ENCODE measurements at regions not wholly inside any gene's neighbourhood (a gene's known extent, or its start where the extent isn't known, plus 50 kb on each side); places are given as distances from the start of the nearest gene placed in this dataset.

DNA sequence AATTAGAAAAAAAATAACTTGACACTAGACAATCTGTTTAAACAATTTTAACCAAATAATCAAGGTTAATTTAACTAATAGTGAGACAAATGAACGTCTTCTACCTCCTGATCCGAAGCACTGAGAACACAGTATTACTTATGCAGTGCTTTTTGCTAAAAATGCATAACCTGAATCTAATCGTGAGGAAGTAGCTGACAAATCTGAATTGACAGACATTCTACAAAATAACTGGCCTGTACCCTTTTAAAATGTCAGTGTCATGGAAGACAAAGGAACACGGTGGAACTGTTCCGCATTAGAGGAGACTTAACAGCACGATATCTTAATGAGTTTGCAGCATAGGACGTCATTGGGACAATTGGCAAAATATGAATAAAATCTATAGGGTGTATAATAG, 631.2 kb upstream of the ZFP42 start:
- Histone ChIP-seq H3K27ac (no peak overlapping the region), H3K4me3 (no peak overlapping the region), H3K27me3 (no peaks in the 10 kb centered on the region), H3K36me3 (no peaks in the 10 kb centered on the region), H3K9me3 (no peaks in the 10 kb centered on the region), H3K4me1 (no peaks in the 10 kb centered on the region)
- TF ChIP-seq CTCF (IDR thresholded peaks at IDR 0.05) = no peak
- TF ChIP-seq EP300 (IDR thresholded peaks at IDR 0.05) = no peak
- no peak for TF ChIP-seq POLR2AphosphoS5 (IDR thresholded peaks at IDR 0.05)
- TF ChIP-seq POLR2A (IDR thresholded peaks at IDR 0.05) = no peak
- 89% methylated on average over 7 of the region's 7 CpGs for WGBS
- DNase-seq (ENCODE audit: low spot score in 2 of 2) = no peak

DNA sequence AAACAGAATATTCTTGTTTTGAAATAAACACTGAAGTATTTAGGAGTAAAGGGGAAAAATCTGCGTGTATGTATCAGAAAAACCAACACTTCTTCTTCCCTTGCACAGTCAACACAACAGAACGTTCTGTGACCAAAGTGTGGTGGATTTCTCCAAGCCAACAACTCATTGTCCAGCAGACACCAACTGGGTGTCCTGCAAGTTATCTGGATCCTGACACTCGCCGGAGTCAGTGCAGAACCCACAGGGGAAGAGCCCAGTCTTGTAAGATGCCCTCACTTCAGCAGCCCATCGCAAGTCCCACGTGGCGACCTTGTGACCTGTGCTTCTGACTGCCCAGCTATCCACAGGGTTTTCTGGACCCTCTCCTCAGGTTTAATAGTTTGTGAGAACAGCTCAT, 630.7 kb upstream of the ZFP42 start:
- H3K27me3 ChIP-seq = no peaks in the 10 kb centered on the region
- H3K27ac ChIP-seq = no peak overlapping the region
- H3K4me3 ChIP-seq = no peak overlapping the region
- DNase-seq (ENCODE audit: low spot score in 2 of 2) = no peak
- WGBS = 96% methylated on average over 7 of the region's 7 CpGs
- H3K36me3 ChIP-seq = no peaks in the 10 kb centered on the region
- H3K9me3 ChIP-seq = no peaks in the 10 kb centered on the region
- H3K4me1 ChIP-seq = no peaks in the 10 kb centered on the region
- TF ChIP-seq CTCF (IDR thresholded peaks at IDR 0.05) (no peak), POLR2AphosphoS5 (IDR thresholded peaks at IDR 0.05) (no peak), EP300 (IDR thresholded peaks at IDR 0.05) (no peak)

GRCh38 chr4:187366530-187366929, 629.0 kb upstream of the ZFP42 start:
- TF ChIP-seq EP300 (IDR thresholded peaks at IDR 0.05) (no peak), POLR2AphosphoS5 (IDR thresholded peaks at IDR 0.05) (no peak), POLR2A (IDR thresholded peaks at IDR 0.05) (no peak), CTCF (IDR thresholded peaks at IDR 0.05) (no peak)
- Histone ChIP-seq H3K4me1 (no peaks in the 10 kb centered on the region), H3K4me3 (no peak overlapping the region), H3K9me3 (no peaks in the 10 kb centered on the region), H3K36me3 (no peaks in the 10 kb centered on the region), H3K27ac (no peak overlapping the region), H3K27me3 (no peaks in the 10 kb centered on the region)
- DNase-seq (ENCODE audit: low spot score in 2 of 2) = no peak
- WGBS = 84% methylated on average over 3 of the region's 3 CpGs

DNA sequence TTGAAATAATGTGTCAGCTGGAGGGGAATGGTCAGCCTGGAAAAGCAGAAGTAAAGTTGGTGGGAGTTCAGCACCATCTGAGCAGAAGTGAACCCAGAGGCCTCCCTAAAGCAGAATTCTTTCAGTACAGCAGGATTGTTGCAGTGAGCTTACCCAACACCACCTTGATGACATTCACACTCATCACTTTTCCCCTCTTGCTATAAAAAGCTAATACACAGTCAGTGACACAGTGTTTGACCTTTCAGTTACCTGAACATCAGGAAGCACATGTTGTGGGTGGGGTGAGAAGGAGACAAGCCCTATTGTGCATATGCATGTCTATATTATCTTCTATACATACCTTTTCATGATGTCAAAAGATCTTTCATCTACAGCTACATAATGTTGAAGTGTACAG, 624.7 kb upstream of the ZFP42 start:
- no peak for DNase-seq (ENCODE audit: low spot score in 2 of 2)
- Histone ChIP-seq H3K9me3 (no peaks in the 10 kb centered on the region), H3K4me3 (no peak overlapping the region), H3K4me1 (no peaks in the 10 kb centered on the region), H3K36me3 (no peaks in the 10 kb centered on the region), H3K27ac (no peak overlapping the region), H3K27me3 (no peaks in the 10 kb centered on the region)
- TF ChIP-seq POLR2AphosphoS5 (IDR thresholded peaks at IDR 0.05) (no peak), CTCF (IDR thresholded peaks at IDR 0.05) (no peak)

DNA sequence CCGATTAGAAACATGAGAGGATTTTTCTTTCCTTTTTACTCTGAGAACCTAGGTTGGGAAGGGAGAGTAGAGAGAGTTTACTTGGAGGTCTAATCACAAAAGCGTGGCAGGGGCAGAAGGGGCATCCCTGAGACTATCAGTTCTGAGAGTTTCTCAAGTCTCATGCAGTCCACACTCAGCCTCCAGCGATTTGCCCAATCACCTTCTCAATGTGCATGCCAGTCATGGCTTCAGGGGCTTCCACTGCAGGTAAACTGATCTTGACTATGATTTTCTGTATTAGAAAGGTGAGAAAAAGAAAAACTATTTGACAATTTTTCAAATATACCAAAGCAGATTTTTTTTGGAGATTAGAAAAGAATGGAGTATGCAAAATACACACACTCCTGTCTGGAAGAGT, 617.1 kb upstream of the ZFP42 start:
- no peaks in the 10 kb centered on the region for H3K4me1 ChIP-seq
- 75% methylated on average over 3 of the region's 3 CpGs for WGBS
- no peaks in the 10 kb centered on the region for H3K9me3 ChIP-seq
- DNase-seq (ENCODE audit: low spot score in 2 of 2) = no peak
- no peak for TF ChIP-seq EP300 (IDR thresholded peaks at IDR 0.05)
- no peak for TF ChIP-seq POLR2A (IDR thresholded peaks at IDR 0.05)
- TF ChIP-seq POLR2AphosphoS5 (IDR thresholded peaks at IDR 0.05) = no peak
- TF ChIP-seq CTCF (IDR thresholded peaks at IDR 0.05) = no peak
- no peak overlapping the region for H3K27ac ChIP-seq
- no peaks in the 10 kb centered on the region for H3K27me3 ChIP-seq
- no peak overlapping the region for H3K4me3 ChIP-seq
- no peaks in the 10 kb centered on the region for H3K36me3 ChIP-seq
